ENCODE measurements at regions not wholly inside any gene's neighbourhood (a gene's known extent, or its start where the extent isn't known, plus 50 kb on each side); places are given as distances from the start of the nearest gene placed in this dataset.
"Not testable (repeated sequence)": the region's sequence is repeated elsewhere in the genome, so short reads cannot be mapped to it uniquely, and the experiment has no call there.

- no peak for DNase-seq (ENCODE audit: low read depth)
Observed at GRCh38 chr1:102174259-102174863, 177.6 kb upstream of the OLFM3 start.

GRCh38 chr1:102172200-102172599 lies 175.5 kb upstream of the OLFM3 start:
- DNase-seq (ENCODE audit: low read depth), result no peak

- no peak for DNase-seq (ENCODE audit: low read depth)
Observed at GRCh38 chr1:102163799-102164198, 167.1 kb upstream of the OLFM3 start.

DNA sequence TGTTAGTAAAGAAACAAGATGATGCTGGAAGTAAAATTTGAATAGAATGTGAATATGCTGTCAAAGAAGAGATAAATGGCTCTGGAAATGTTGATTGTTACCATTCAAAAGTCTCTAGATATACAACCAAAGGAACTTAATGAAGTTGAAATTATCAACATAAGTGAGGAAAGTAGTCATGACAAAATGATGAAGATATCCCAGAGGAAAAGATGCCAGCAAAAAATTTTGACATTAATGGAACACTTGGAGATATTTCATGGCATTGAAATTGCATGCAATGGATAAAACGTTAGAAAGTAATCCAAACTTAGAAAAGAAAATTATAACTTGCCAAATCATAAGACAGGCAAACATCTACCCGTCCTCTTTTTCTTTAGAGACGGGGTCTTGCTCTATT lies 154.5 kb upstream of the OLFM3 start:
- DNase-seq (ENCODE audit: low read depth), result no peak

DNA sequence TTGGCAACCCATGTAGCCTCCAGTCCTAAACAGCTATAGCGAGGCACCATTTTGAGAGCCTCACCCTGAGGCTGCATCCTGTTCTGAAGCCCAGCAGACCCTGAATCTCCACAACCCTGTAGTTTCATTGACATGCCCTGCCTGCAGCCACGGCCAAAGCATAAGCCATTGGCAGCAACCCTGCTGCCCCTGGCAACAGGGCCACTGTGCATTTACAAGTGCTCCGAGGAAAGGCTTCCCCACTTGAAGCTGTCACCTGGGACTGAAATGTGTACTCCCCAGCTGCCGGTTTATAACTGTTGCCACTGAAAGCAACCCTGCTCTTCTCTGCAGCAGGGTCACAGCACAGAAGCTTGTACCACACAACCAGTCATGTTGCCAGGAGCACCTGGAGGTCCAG lies 124.2 kb upstream of the OLFM3 start:
- no peak for DNase-seq (ENCODE audit: low read depth)

DNA sequence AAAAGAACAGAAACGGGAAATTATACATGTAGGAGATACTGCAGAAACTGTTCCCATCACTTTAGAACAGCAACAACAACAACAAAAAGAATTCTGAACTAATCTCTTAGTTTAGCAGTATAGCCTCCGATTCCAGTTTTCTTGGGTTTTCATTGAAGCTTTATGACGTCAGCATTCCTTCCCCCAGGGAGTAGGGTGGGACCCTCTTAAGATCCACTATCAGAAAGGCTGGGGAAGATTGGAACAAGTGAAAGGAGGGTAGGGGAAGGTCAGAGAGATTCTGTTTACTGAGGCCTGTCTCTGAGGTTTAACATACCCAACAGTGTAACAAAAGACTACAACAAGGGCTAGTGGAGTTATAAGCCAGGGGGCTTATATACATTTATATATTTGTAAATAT lies 121.4 kb upstream of the OLFM3 start:
- no peak for DNase-seq (ENCODE audit: low read depth)

GRCh38 chr1:102110586-102110985 lies 113.9 kb upstream of the OLFM3 start:
- DNase-seq (ENCODE audit: low read depth), result no peak

DNA sequence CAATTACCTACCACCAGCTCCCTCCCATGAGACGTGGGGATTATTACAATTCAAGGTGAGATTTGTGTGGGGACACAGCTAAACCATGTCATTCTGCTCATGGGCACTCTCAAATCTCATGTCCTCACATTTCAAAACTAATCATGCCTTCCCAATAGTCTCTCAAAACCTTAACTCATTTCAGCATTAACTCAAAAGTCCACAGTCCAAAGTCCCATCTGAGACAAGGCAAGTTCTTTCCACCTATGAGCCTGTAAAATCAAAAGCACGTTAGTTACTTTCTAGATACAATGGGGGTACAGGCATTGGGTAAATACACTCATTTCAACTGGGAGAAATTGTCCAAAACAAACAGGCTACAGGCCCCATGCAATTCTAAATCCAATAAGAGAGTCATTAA lies 112.8 kb upstream of the OLFM3 start:
- not testable (repeated sequence) for DNase-seq (ENCODE audit: low read depth)

- no peak for DNase-seq (ENCODE audit: low read depth)
Observed at GRCh38 chr1:102107441-102107840, 110.7 kb upstream of the OLFM3 start.

- DNase-seq (ENCODE audit: low read depth), result no peak
Observed at GRCh38 chr1:102105931-102106550, 109.3 kb upstream of the OLFM3 start.

GRCh38 chr1:102103646-102104045 lies 106.9 kb upstream of the OLFM3 start:
- DNase-seq (ENCODE audit: low read depth), result no peak

DNA sequence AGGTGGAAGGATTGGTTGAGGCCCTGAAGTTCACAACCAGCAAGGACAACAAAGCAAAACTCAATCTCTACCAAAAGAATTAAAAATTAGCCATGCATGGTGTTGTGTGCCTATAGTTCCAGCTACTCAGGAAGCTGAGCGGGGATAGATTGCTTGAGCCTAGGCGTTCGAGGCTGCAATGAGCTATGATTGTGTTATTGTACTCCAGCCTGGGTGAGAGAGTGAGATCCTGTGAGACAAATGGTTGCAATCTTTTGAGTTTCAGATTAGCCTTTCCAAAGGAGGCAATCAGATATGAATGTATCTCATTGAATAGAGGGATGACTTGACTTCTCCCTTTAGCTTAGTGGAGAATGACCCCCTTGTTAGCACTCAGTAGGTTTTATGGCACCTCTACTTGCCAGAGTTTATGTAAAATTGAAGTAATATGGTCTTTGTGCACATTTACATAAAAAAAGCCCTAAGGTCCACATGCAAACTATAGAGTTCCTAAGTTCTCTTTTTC lies 105.6 kb upstream of the OLFM3 start:
- DNase-seq (ENCODE audit: low read depth), result no peak

- no peak for DNase-seq (ENCODE audit: low read depth)
Observed at GRCh38 chr1:102100666-102101065, 103.9 kb upstream of the OLFM3 start.

GRCh38 chr1:102099916-102100315 lies 103.2 kb upstream of the OLFM3 start:
- no peak for DNase-seq (ENCODE audit: low read depth)

DNA sequence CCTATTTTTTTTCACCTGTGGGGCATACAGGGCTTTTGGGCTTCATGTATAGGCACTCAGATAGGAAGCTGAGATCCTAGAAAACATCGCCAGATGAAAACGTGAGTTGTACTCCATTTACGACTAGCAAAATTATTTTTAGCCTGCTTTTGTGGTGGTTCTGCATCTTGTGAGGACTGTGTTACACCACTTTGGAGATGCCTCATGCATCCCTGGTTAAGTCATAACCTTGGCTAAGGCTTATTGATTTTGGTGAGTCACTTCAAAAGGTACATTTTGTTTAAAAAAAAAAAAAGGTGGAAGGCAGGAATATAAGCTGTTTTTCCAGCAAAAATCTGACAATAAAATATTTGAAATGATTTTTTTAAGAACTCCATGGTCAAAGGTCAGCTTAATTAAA lies 101.8 kb upstream of the OLFM3 start:
- no peak for DNase-seq (ENCODE audit: low read depth)

- no peak for DNase-seq (ENCODE audit: low read depth)
Observed at GRCh38 chr1:102098081-102098480, 101.4 kb upstream of the OLFM3 start.

GRCh38 chr1:102097451-102097850 lies 100.7 kb upstream of the OLFM3 start:
- no peak for DNase-seq (ENCODE audit: low read depth)

DNA sequence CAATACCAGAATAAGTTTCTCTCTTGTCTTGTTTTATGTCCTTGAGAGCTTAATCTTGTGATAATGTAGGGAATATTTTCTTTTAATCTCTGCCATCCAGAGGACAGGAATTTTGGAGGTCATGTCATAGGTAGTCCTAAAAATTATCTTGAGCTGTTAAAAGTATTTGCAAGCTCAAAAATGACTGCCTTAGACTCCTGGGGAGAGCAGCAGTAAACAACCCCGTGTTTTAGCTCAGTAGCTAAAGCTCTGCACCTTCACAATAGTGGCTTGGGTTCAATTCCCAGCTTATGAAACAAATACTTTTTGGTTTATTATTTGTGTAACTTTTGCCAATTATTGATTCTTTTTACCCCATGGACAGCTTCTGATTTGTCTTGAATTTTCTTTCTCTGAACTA lies 99.4 kb upstream of the OLFM3 start:
- DNase-seq (ENCODE audit: low read depth), result no peak

- DNase-seq (ENCODE audit: low read depth), result no peak
Observed at GRCh38 chr1:102089791-102090190, 93.1 kb upstream of the OLFM3 start.

DNA sequence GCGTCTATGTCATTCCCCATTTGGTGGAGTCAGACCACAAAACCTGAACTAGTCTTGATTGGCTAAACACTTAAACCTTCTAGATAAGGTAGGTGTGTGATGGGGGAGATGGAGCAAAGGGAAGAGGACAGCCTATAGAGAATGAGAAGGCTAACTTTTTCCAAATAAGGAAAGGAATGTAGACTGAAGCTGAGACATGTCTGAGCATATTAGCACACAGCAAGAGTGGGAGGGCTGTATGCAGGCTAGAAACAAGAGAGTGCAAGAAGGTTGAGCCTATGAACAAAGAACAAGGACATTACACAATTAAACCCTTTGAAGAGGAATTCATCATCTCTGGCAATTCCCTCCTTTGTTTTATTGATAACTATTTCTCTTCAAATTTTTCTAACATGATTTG lies 89.2 kb upstream of the OLFM3 start:
- no peak for DNase-seq (ENCODE audit: low read depth)

DNA sequence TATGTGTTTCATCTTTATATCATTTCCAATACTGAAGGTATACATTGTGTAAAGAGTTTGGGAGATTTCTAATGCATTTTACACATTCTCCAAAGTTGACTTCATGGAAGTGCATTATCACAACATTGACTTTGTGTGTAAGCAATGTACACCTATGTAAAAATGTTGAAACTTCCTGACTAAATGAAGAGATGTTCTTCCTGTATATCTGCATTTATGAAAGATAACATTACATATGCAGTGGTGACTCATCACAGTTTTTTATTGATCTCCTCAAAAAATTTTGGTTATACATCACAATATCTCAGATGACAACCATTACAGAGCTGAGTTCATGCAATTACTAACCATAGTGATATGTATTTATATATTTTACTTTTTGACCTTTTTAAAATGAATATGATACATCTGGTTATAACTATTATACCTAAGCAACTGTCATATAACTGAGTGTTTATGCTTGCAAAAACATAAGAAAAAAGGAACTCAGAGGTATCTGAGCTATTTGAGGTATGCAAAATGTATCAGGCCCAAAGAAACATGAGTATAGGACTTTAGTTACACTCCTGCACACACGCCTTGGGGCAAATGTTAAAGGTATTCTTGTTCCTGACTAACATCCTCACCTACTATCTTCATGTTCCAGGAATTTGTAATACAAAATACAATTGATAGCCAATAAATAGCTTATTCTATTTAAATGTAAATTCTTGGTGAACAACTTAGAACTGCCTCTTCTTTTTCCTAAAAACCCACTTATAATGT lies 88.2 kb upstream of the OLFM3 start:
- no peak for DNase-seq (ENCODE audit: low read depth)

- no peak for DNase-seq (ENCODE audit: low read depth)
Observed at GRCh38 chr1:102083192-102083591, 86.5 kb upstream of the OLFM3 start.

DNA sequence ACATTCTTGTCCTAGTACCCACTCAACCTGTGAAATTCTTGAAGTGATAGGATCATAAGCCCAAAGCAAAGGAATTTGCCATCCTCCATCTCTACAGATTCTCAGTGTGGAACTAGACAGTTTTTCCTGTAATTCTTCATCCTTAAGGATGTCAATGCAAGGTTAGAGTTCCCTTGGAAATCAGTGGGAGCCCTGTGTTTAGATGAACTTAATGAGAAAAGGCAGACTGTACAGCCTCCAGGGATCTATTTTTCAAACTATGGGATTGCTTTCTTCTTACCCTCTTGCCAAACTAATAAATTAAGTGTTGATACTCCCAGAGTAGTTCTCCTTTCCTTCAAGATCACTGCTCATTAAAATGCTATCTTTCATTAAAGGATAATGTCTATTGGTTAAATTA lies 78.1 kb upstream of the OLFM3 start:
- DNase-seq (ENCODE audit: low read depth), result no peak
